SK-N-SH treated with all-trans-retinoic acid at 6 μM for 48 hours (cell line): ENCODE measurements at regions not wholly inside any gene's neighbourhood (a gene's known extent, or its start where the extent isn't known, plus 50 kb on each side); places are given as distances from the start of the nearest gene placed in this dataset.

Experiments
- ATAC-seq: fragments of 200-7000 bp; cut with Tn5 transposase; 3 replicates; pipeline ENCODE4 v1.9.1; 2020; ENCODE audit warnings: mild to moderate bottlenecking, moderate library complexity
- BACH2 ChIP-seq: fragments of 250-450 bp; sonication (Bioruptor Pico); IDR thresholded peaks from 2 replicates; pipeline ENCODE4 v1.9.0; 2021; ENCODE audit warnings: mild to moderate bottlenecking, borderline replicate concordance
- CSDC2 ChIP-seq: fragments of 250-450 bp; sonication (Bioruptor Pico); IDR thresholded peaks from 2 replicates; pipeline ENCODE4 v1.5.0; 2020; ENCODE audit warnings: mild to moderate bottlenecking, moderate library complexity
- GLIS3 ChIP-seq: fragments of 250-450 bp; sonication (Bioruptor Pico); IDR thresholded peaks from 2 replicates; pipeline ENCODE4 v1.5.0; 2020; ENCODE audit warnings: mild to moderate bottlenecking, moderate library complexity
- ISL1 ChIP-seq: fragments of 250-450 bp; sonication (Bioruptor Pico); IDR thresholded peaks from 2 replicates; pipeline ENCODE4 v2.1.2; 2022; ENCODE audit warnings: mild to moderate bottlenecking, moderate library complexity
- OSR1 ChIP-seq: fragments of 250-450 bp; sonication (Bioruptor Pico); IDR thresholded peaks from 2 replicates; pipeline ENCODE4 v1.8.0; 2022; ENCODE audit warnings: moderate library complexity, mild to moderate bottlenecking, inconsistent platforms
- PPARA ChIP-seq: fragments of 250-450 bp; sonication (Bioruptor Pico); IDR thresholded peaks from 2 replicates; pipeline ENCODE4 v1.5.0; 2020; ENCODE audit warnings: mild to moderate bottlenecking, borderline replicate concordance
- RARB ChIP-seq: fragments of 250-450 bp; sonication (Bioruptor Pico); IDR thresholded peaks from 2 replicates; pipeline ENCODE4 v1.8.0; 2021; ENCODE audit warnings: mild to moderate bottlenecking, moderate library complexity
- SNAI2 ChIP-seq: fragments of 250-450 bp; sonication (Bioruptor Pico); IDR thresholded peaks from 2 replicates; pipeline ENCODE4 v1.5.0; 2020; ENCODE audit warnings: mild to moderate bottlenecking, moderate library complexity
- TCF4 ChIP-seq: fragments of 250-450 bp; sonication (Bioruptor Pico); IDR thresholded peaks from 2 replicates; pipeline ENCODE4 v1.8.0; 2021; ENCODE audit warnings: mild to moderate bottlenecking, moderate library complexity, borderline replicate concordance
- TOX ChIP-seq: fragments of 250-450 bp; sonication (Bioruptor Pico); IDR thresholded peaks from 2 replicates; pipeline ENCODE4 v1.8.0; 2021; ENCODE audit warnings: mild to moderate bottlenecking, moderate library complexity, borderline replicate concordance
- ZC3H10 ChIP-seq: fragments of 250-450 bp; sonication (Bioruptor Pico); IDR thresholded peaks from 2 replicates; pipeline ENCODE4 v1.5.1; 2021; ENCODE audit warnings: mild to moderate bottlenecking, moderate library complexity
- ZFP3 ChIP-seq: fragments of 250-450 bp; sonication (Bioruptor Pico); IDR thresholded peaks from 2 replicates; pipeline ENCODE4 v1.5.0; 2020; ENCODE audit warnings: mild to moderate bottlenecking, moderate library complexity
- ZNF565 ChIP-seq: fragments of 450-650 bp; formaldehyde crosslinking; conservative IDR thresholded peaks from 2 replicates; pipeline ENCODE4 v1.5.0; 2020; ENCODE audit warnings: low read depth, mild to moderate bottlenecking, moderate library complexity
- ZNF70 ChIP-seq: fragments of 450-650 bp; formaldehyde crosslinking; IDR thresholded peaks from 2 replicates; pipeline ENCODE4 v1.5.0; 2020; ENCODE audit warnings: mild to moderate bottlenecking, moderate library complexity
- TF ChIP-seq, protein P1 (sequence below): fragments of 250-450 bp; sonication (Bioruptor Pico); IDR thresholded peaks from 2 replicates; pipeline ENCODE4 v1.5.1; 2020; ENCODE audit warnings: low read depth, mild to moderate bottlenecking, moderate library complexity
- TF ChIP-seq, protein P2 (sequence below): fragments of 250-450 bp; sonication (Bioruptor Pico); IDR thresholded peaks from 2 replicates; pipeline ENCODE4 v1.5.0; 2020; ENCODE audit warnings: mild to moderate bottlenecking, moderate library complexity
- TF ChIP-seq, protein P3 (sequence below): fragments of 250-450 bp; sonication (Bioruptor Pico); IDR thresholded peaks from 2 replicates; pipeline ENCODE4 v1.8.0; 2021; ENCODE audit warnings: low read depth, mild to moderate bottlenecking, moderate library complexity, borderline replicate concordance
- TF ChIP-seq, protein P4 (sequence below): fragments of 250-450 bp; sonication (Bioruptor Pico); IDR thresholded peaks from 2 replicates; pipeline ENCODE4 v1.8.0; 2020; ENCODE audit warnings: mild to moderate bottlenecking, moderate library complexity, borderline replicate concordance
- TF ChIP-seq, protein P5 (sequence below): fragments of 250-450 bp; sonication (Bioruptor Pico); IDR thresholded peaks from 2 replicates; pipeline ENCODE4 v1.5.1; 2021; ENCODE audit warnings: mild to moderate bottlenecking, moderate library complexity

DNA sequence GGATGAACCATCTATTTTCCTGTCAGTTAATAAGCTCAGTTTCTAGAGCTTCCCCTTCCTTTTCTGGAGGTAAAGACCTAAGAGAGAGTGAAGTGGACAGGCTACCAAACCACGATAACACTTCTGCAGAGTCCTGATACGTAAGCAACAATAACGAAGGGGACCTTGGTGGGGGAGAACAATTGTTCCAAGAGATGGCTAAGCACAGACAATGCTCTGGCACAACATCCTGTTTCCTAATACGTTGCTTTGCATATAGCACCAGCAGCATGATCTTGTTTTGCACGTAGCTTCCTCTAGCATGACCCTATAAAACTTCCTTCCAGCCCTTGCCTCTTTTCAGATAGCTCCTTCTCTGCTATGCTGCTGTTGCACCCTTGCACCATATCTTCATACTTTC lies 247.3 kb downstream of the RAD51AP2 start:
- TF ChIP-seq ZNF565 (CRISPR knock-in tag) (no peak), TOX (CRISPR knock-in tag) (no peak), BACH2 (CRISPR knock-in tag) (no peak), CSDC2 (no peak), SNAI2 (CRISPR knock-in tag) (no peak), ZFP3 (CRISPR knock-in tag) (no peak), RARB (CRISPR knock-in tag) (no peak), ZNF70 (no peak), GLIS3 (CRISPR knock-in tag) (no peak), ISL1 (no peak), TCF4 (CRISPR knock-in tag) (no peak), ZC3H10 (CRISPR knock-in tag) (no peak)
- TF ChIP-seq, protein P1, sequence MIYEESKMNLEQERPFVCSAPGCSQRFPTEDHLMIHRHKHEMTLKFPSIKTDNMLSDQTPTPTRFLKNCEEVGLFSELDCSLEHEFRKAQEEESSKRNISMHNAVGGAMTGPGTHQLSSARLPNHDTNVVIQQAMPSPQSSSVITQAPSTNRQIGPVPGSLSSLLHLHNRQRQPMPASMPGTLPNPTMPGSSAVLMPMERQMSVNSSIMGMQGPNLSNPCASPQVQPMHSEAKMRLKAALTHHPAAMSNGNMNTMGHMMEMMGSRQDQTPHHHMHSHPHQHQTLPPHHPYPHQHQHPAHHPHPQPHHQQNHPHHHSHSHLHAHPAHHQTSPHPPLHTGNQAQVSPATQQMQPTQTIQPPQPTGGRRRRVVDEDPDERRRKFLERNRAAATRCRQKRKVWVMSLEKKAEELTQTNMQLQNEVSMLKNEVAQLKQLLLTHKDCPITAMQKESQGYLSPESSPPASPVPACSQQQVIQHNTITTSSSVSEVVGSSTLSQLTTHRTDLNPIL (CRISPR knock-in tag) = no peak
- TF ChIP-seq, all 23 proteins: peak for 0
- no peak for ATAC-seq

DNA sequence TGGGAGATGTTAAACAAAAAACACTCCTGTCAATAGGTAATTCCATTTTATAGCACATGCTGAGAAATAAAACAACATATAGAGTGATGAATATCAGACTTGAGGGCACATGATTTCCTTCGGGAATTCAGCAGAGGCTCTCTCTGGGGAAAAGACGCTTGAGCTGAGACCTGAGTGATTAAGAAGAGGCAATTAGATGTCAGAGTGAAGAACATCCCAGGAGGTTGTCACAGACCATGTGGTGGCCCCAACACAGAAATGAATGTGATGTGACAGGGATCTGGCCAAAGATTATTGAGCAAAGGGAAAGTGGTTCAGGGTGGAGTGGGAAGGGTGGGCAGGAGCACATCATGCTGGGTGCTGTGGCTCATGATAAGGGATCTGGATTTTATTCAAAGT lies 254.7 kb downstream of the RAD51AP2 start:
- TF ChIP-seq SNAI2 (CRISPR knock-in tag) = no peak
- TF ChIP-seq ZC3H10 (CRISPR knock-in tag) = no peak
- TF ChIP-seq, protein P1 (CRISPR knock-in tag) = no peak
- no peak for TF ChIP-seq RARB (CRISPR knock-in tag)
- TF ChIP-seq BACH2 (CRISPR knock-in tag) = no peak
- TF ChIP-seq, protein P2, sequence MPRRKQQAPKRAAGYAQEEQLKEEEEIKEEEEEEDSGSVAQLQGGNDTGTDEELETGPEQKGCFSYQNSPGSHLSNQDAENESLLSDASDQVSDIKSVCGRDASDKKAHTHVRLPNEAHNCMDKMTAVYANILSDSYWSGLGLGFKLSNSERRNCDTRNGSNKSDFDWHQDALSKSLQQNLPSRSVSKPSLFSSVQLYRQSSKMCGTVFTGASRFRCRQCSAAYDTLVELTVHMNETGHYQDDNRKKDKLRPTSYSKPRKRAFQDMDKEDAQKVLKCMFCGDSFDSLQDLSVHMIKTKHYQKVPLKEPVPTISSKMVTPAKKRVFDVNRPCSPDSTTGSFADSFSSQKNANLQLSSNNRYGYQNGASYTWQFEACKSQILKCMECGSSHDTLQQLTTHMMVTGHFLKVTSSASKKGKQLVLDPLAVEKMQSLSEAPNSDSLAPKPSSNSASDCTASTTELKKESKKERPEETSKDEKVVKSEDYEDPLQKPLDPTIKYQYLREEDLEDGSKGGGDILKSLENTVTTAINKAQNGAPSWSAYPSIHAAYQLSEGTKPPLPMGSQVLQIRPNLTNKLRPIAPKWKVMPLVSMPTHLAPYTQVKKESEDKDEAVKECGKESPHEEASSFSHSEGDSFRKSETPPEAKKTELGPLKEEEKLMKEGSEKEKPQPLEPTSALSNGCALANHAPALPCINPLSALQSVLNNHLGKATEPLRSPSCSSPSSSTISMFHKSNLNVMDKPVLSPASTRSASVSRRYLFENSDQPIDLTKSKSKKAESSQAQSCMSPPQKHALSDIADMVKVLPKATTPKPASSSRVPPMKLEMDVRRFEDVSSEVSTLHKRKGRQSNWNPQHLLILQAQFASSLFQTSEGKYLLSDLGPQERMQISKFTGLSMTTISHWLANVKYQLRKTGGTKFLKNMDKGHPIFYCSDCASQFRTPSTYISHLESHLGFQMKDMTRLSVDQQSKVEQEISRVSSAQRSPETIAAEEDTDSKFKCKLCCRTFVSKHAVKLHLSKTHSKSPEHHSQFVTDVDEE (CRISPR knock-in tag) = no peak
- no peak for TF ChIP-seq ISL1
- TF ChIP-seq, protein P3, sequence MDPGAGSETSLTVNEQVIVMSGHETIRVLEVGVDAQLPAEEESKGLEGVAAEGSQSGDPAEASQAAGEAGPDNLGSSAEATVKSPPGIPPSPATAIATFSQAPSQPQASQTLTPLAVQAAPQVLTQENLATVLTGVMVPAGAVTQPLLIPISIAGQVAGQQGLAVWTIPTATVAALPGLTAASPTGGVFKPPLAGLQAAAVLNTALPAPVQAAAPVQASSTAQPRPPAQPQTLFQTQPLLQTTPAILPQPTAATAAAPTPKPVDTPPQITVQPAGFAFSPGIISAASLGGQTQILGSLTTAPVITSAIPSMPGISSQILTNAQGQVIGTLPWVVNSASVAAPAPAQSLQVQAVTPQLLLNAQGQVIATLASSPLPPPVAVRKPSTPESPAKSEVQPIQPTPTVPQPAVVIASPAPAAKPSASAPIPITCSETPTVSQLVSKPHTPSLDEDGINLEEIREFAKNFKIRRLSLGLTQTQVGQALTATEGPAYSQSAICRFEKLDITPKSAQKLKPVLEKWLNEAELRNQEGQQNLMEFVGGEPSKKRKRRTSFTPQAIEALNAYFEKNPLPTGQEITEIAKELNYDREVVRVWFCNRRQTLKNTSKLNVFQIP (CRISPR knock-in tag) = no peak
- TF ChIP-seq ZNF70 = no peak
- ATAC-seq = no peak

DNA sequence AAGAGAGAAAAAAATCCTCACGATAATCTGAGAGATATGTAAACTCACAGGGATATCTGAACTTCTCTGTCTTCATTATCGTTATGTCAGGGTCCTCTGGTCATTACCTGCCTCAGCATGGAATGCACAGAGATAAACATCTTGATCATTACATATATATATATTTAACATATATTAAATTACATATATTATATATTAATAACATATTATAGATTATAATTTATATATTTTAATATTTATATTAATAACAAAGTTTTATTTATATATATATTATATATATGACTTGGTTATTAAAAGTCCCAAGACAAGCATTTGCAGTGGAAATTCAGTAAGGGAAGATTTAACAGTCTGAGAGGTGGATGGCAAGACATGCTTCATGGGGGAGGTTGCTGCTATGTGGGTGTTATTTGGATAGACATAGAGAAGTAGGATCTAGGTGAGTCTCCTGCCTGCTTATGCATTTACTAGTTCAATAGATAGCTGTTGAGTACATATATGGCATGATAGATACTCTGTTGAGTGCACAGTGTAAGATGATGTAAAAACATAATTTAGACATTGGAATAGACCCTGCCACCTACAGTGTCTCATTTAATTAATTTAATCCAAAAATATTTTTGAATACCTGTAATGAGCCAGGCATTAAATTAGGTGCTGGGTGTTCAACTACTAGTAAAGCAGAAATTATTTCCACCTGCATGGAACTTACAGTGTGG lies 255.2 kb downstream of the RAD51AP2 start:
- no peak for ATAC-seq

More for the DNA sequence above, 255.2 kb downstream of the RAD51AP2 start:
- TF ChIP-seq ZC3H10 (CRISPR knock-in tag) (no peak), RARB (CRISPR knock-in tag) (no peak), ZFP3 (CRISPR knock-in tag) (no peak), TCF4 (CRISPR knock-in tag) (no peak), PPARA (CRISPR knock-in tag) (no peak), ISL1 (no peak), OSR1 (CRISPR knock-in tag) (no peak)
- TF ChIP-seq, protein P2 (CRISPR knock-in tag) = no peak
- TF ChIP-seq, protein P4, sequence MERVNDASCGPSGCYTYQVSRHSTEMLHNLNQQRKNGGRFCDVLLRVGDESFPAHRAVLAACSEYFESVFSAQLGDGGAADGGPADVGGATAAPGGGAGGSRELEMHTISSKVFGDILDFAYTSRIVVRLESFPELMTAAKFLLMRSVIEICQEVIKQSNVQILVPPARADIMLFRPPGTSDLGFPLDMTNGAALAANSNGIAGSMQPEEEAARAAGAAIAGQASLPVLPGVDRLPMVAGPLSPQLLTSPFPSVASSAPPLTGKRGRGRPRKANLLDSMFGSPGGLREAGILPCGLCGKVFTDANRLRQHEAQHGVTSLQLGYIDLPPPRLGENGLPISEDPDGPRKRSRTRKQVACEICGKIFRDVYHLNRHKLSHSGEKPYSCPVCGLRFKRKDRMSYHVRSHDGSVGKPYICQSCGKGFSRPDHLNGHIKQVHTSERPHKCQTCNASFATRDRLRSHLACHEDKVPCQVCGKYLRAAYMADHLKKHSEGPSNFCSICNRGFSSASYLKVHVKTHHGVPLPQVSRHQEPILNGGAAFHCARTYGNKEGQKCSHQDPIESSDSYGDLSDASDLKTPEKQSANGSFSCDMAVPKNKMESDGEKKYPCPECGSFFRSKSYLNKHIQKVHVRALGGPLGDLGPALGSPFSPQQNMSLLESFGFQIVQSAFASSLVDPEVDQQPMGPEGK (CRISPR knock-in tag) = no peak
- TF ChIP-seq, protein P5, sequence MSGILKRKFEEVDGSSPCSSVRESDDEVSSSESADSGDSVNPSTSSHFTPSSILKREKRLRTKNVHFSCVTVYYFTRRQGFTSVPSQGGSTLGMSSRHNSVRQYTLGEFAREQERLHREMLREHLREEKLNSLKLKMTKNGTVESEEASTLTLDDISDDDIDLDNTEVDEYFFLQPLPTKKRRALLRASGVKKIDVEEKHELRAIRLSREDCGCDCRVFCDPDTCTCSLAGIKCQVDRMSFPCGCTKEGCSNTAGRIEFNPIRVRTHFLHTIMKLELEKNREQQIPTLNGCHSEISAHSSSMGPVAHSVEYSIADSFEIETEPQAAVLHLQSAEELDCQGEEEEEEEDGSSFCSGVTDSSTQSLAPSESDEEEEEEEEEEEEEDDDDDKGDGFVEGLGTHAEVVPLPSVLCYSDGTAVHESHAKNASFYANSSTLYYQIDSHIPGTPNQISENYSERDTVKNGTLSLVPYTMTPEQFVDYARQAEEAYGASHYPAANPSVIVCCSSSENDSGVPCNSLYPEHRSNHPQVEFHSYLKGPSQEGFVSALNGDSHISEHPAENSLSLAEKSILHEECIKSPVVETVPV (CRISPR knock-in tag) = no peak
